H1 (cell line): ENCODE measurements at regions not wholly inside any gene's neighbourhood (a gene's known extent, or its start where the extent isn't known, plus 50 kb on each side); places are given as distances from the start of the nearest gene placed in this dataset.

ENCODE experiments used
- CTCF ChIA-PET: fragments of 300-600 bp; sonication (Branson Sonifier 250); formaldehyde crosslinking; loops from one replicate; lab custom pipeline; 2021; ENCODE audit not compliant: partially characterized antibody; lab: Charles Lee
- POLR2A ChIA-PET: fragments of 300-600 bp; sonication (Branson Sonifier 250); formaldehyde crosslinking; loops from one replicate; lab custom pipeline; 2021; ENCODE audit warnings: inconsistent platforms; ENCODE audit not compliant: partially characterized antibody; lab: Charles Lee
- DNase-seq, 2 experiments: peaks; one replicate each; pipeline versions ENCODE4 v3.0.0 to v3.0.0-alpha.2; 2010 to 2022; ENCODE audit warnings: low spot score in 2 of 2, low read depth in 1 of 2, mixed read lengths in 1 of 2
- FAIRE-seq: peaks from 2 replicates; lab custom pipeline; 2011; peaks lifted over from hg19 to GRCh38; lab: Jason Lieb, UNC
- H2AFZ ChIP-seq: 2 replicates; pipeline ENCODE4 v1.8.1; 2012; ENCODE audit warnings: low read length, inconsistent platforms
- H2AK5ac ChIP-seq: 2 replicates; pipeline ENCODE4 v1.6.1; 2013; ENCODE audit warnings: low read depth, low read length
- H2BK120ac ChIP-seq: replicated peaks from 2 replicates; pipeline ENCODE3; 2013; ENCODE audit warnings: low read depth, low read length, inconsistent platforms
- H2BK12ac ChIP-seq: 2 replicates; pipeline ENCODE4 v1.6.1; 2013; ENCODE audit warnings: low read depth, low read length
- H2BK15ac ChIP-seq: 2 replicates; pipeline ENCODE4 v1.6.1; 2013; ENCODE audit warnings: low read length
- H2BK20ac ChIP-seq: 2 replicates; pipeline ENCODE4 v1.6.1; 2013; ENCODE audit warnings: low read length
- H2BK5ac ChIP-seq: 2 replicates; pipeline ENCODE4 v1.6.1; 2013; ENCODE audit warnings: low read depth, low read length
- H3K14ac ChIP-seq: 2 replicates; pipeline ENCODE4 v1.6.1; 2013; ENCODE audit warnings: inconsistent platforms; ENCODE audit not compliant: insufficient read length
- H3K18ac ChIP-seq: 2 replicates; pipeline ENCODE4 v1.6.1; 2013; ENCODE audit warnings: low read length; ENCODE audit errors: extremely low read depth
- H3K23ac ChIP-seq: 2 replicates; pipeline ENCODE4 v1.6.1; 2013; ENCODE audit warnings: inconsistent platforms; ENCODE audit not compliant: insufficient read length
- H3K23me2 ChIP-seq: 2 replicates; pipeline ENCODE4 v1.6.1; 2013; ENCODE audit warnings: low read depth, low read length
- H3K27ac ChIP-seq: 2 replicates; pipeline ENCODE4 v1.6.1; 2011; ENCODE audit warnings: low read depth, low read length, inconsistent platforms
- H3K27me3 ChIP-seq, 4 experiments: replicated peaks in 1 of 4; 1 replicate in 1 of 4; 2 replicates in 3 of 4; pipeline versions ENCODE4 v1.6.1 to v1.8.1; 2011 to 2013; ENCODE audit warnings: low read length in 3 of 4, mild to moderate bottlenecking in 3 of 4, inconsistent platforms in 2 of 4, mixed read lengths in 2 of 4, moderate library complexity in 1 of 4; ENCODE audit not compliant: control insufficient read depth in 3 of 4, insufficient read depth in 3 of 4; ENCODE audit errors: extremely low read depth in 1 of 4
- H3K36me3 ChIP-seq, 4 experiments: 2 replicates each; pipeline versions ENCODE4 v1.6.1 to v1.8.1; 2011 to 2013; ENCODE audit warnings: mild to moderate bottlenecking in 4 of 4, low read length in 3 of 4, moderate library complexity in 2 of 4, control low read depth in 1 of 4, inconsistent platforms in 1 of 4; ENCODE audit not compliant: insufficient read depth in 4 of 4, control insufficient read depth in 2 of 4
- H3K4ac ChIP-seq: replicated peaks from 2 replicates; pipeline ENCODE3; 2013; ENCODE audit warnings: low read length, low read depth, mixed read lengths, inconsistent platforms; ENCODE audit not compliant: insufficient read length
- H3K4me1 ChIP-seq, 4 experiments: replicated peaks in 1 of 4; 1 replicate in 1 of 4; 2 replicates in 3 of 4; pipeline versions ENCODE4 v1.6.1 to v1.8.1; 2011 to 2013; ENCODE audit warnings: low read length in 3 of 4, inconsistent platforms in 2 of 4, mixed read lengths in 1 of 4; ENCODE audit not compliant: insufficient read depth in 4 of 4, control insufficient read depth in 3 of 4
- H3K4me2 ChIP-seq, 2 experiments: 2 replicates each; pipeline versions ENCODE4 v1.6.1 to v1.8.1; 2011 to 2013; ENCODE audit warnings: low read depth in 2 of 2, low read length in 2 of 2, control low read depth in 1 of 2, inconsistent platforms in 1 of 2, mild to moderate bottlenecking in 1 of 2; ENCODE audit not compliant: insufficient read depth in 1 of 2
- H3K4me3 ChIP-seq, 4 experiments: fragments of 200-600, 300-600 bp in 1 of 4; sonication (generic), shearing (Covaris generic), sonication (Bioruptor Twin) in 1 of 4; 2 replicates each; pipeline versions ENCODE4 v1.5.1 to v1.8.1; 2011 to 2016; ENCODE audit warnings: low read length in 4 of 4, low read depth in 3 of 4, control low read depth in 2 of 4, inconsistent platforms in 2 of 4, mild to moderate bottlenecking in 2 of 4, mixed read lengths in 1 of 4, moderate library complexity in 1 of 4; ENCODE audit not compliant: insufficient read depth in 2 of 4; ENCODE audit errors: extremely low read depth in 1 of 4
- H3K56ac ChIP-seq: replicated peaks from 2 replicates; pipeline ENCODE3; 2013; ENCODE audit warnings: low read depth, mild to moderate bottlenecking, mixed read lengths, low read length, inconsistent platforms; ENCODE audit not compliant: insufficient read length
- H3K79me1 ChIP-seq: 2 replicates; pipeline ENCODE4 v1.6.1; 2013; ENCODE audit warnings: low read depth, low read length, control low read depth
- H3K79me2 ChIP-seq, 2 experiments: 2 replicates each; pipeline versions ENCODE4 v1.6.1 to v1.8.1; 2012 to 2013; ENCODE audit warnings: low read length in 2 of 2, mild to moderate bottlenecking in 2 of 2, inconsistent platforms in 1 of 2; ENCODE audit not compliant: insufficient read depth in 2 of 2, control insufficient read depth in 1 of 2
- H3K9ac ChIP-seq, 4 experiments: replicated peaks in 1 of 4; 1 replicate in 1 of 4; 2 replicates in 3 of 4; pipeline versions ENCODE4 v1.6.1 to v1.8.1; 2011 to 2013; ENCODE audit warnings: low read depth in 3 of 4, low read length in 3 of 4, control low read depth in 2 of 4, mild to moderate bottlenecking in 2 of 4, moderate library complexity in 2 of 4, inconsistent platforms in 1 of 4; ENCODE audit errors: extremely low read depth in 1 of 4
- H3K9me3 ChIP-seq, 2 experiments: 2 replicates each; pipeline versions ENCODE4 v1.6.1 to v1.8.1; 2012 to 2013; ENCODE audit warnings: mild to moderate bottlenecking in 2 of 2, moderate library complexity in 2 of 2, control low read depth in 1 of 2, inconsistent platforms in 1 of 2, low read depth in 1 of 2, low read length in 1 of 2, mixed read lengths in 1 of 2; ENCODE audit not compliant: insufficient read depth in 2 of 2
- H4K20me1 ChIP-seq, 2 experiments: replicated peaks in 1 of 2; 2 replicates each; pipeline versions ENCODE3 to v1.8.1; 2011 to 2013; ENCODE audit warnings: inconsistent platforms in 2 of 2, low read length in 2 of 2, mild to moderate bottlenecking in 1 of 2; ENCODE audit not compliant: insufficient read depth in 2 of 2, control insufficient read depth in 1 of 2
- H4K5ac ChIP-seq: 2 replicates; pipeline ENCODE4 v1.6.1; 2013; ENCODE audit warnings: low read length, low read depth, mixed read lengths, inconsistent platforms; ENCODE audit not compliant: insufficient read length
- H4K8ac ChIP-seq: 2 replicates; pipeline ENCODE4 v1.8.0; 2013; ENCODE audit warnings: mild to moderate bottlenecking, moderate library complexity, low read length, inconsistent platforms; ENCODE audit not compliant: insufficient read depth; ENCODE audit errors: extremely low read depth
- H4K91ac ChIP-seq: replicated peaks from 2 replicates; pipeline ENCODE3; 2013; ENCODE audit warnings: low read length, mixed read lengths, inconsistent platforms; ENCODE audit not compliant: insufficient read length
- BCL11A ChIP-seq, 2 experiments: IDR thresholded peaks; one replicate each; pipeline ENCODE4 v1.6.1; 2011; ENCODE audit warnings: low read depth in 2 of 2, low read length in 2 of 2, mild to moderate bottlenecking in 2 of 2
- POU5F1 ChIP-seq: IDR thresholded peaks from 2 replicates; pipeline ENCODE4 v1.6.1; 2011; ENCODE audit warnings: low read depth, mild to moderate bottlenecking, low read length, moderate library complexity
- SP2 ChIP-seq: IDR thresholded peaks from 2 replicates; pipeline ENCODE4 v1.6.1; 2012; ENCODE audit warnings: mild to moderate bottlenecking, low read length, inconsistent platforms
- SP4 ChIP-seq: IDR thresholded peaks from 2 replicates; pipeline ENCODE4 v1.6.1; 2012; ENCODE audit warnings: low read length, inconsistent platforms
- TEAD4 ChIP-seq: IDR thresholded peaks from 2 replicates; pipeline ENCODE4 v1.6.1; 2012; ENCODE audit warnings: low read depth, low read length, inconsistent platforms, mixed read lengths
- WGBS, 2 experiments: shearing (Covaris generic) in 1 of 2; methylation state at CpG; one replicate each; pipeline versions ENCODE4 v1.1.6 to v1.1.7; 2013 to 2015; ENCODE audit warnings: low lambda C conversion rate in 2 of 2, mixed read lengths in 2 of 2, inconsistent platforms in 1 of 2, low coverage in 1 of 2, missing lambda C conversion rate in 1 of 2; ENCODE audit not compliant: insufficient replicate concordance in 2 of 2, insufficient coverage in 1 of 2, insufficient read length in 1 of 2; ENCODE audit errors: extremely low coverage in 1 of 2, missing lambda C conversion rate in 1 of 2; 5-methylcytosine and 5-hydroxymethylcytosine counted together

DNA sequence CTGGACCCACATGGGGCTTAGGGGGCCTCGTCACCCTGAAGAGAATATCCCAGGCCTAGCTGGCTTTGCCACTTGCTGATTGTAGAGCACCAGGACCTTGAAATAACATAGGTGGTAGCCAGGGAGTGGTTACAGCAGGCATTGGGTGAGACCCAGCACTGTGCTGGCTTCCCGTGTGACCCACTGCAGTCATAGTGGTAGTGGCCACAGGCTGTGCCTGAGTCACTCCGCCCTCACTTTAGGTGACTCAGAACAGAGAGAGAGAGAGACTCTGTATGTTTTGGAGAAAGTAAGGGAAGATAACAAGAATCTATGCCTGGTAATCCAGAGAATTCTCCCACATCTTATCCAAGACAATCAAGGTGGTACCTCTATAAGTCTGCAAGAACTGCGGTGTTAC, 98.7 kb upstream of the LHX8 start:
- Histone ChIP-seq H2BK12ac (no peak overlapping the region), H2BK20ac (no peak overlapping the region), H3K27me3 (no peaks in the 10 kb centered on the region), H4K8ac (no peak overlapping the region), H3K9me3 (peaks cover 5 to 12% of the 10 kb centered on the region in 2 experiments; a peak in 3 of 4 replicates), H3K4me1 (no peaks in the 10 kb centered on the region), H3K4me3 (no peak overlapping the region), H2BK120ac (no peak overlapping the region), H3K27ac (no peak overlapping the region), H4K5ac (no peak overlapping the region), H3K23me2 (no peaks in the 10 kb centered on the region), H4K20me1 (no peaks in the 10 kb centered on the region), H2AFZ (no peak overlapping the region), H2AK5ac (no peak overlapping the region), H3K9ac (no peak overlapping the region), H4K91ac (no peak overlapping the region), H3K36me3 (no peaks in the 10 kb centered on the region), H2BK15ac (no peak overlapping the region), H3K4ac (no peak overlapping the region), H3K23ac (no peak overlapping the region), H3K14ac (no peak overlapping the region), H3K4me2 (no peak overlapping the region), H2BK5ac (no peak overlapping the region), H3K18ac (no peak overlapping the region), H3K56ac (no peak overlapping the region), H3K79me2 (no peaks in the 10 kb centered on the region), H3K79me1 (no peaks in the 10 kb centered on the region)
- 85% methylated on average over 4 of the region's 4 CpGs; no CpG with 5 or more reads in 1 of the 2 experiments for WGBS, 2 experiments
- DNase-seq: no peak
- ChIA-PET CTCF (interaction anchor here (0.6 kb wide), 1 partner anchor 302 kb away, joined by 3 read pairs; no protein-coding TSS in a partner anchor), POLR2A (no interaction called here)
- FAIRE-seq: no peak
- TF ChIP-seq POU5F1 (no peak), SP4 (no peak), TEAD4 (no peak), BCL11A (IDR thresholded peaks at IDR 0.05; ENCODE audit: low read depth in 2 of 2, low read length in 2 of 2) (no peak), SP2 (no peak)
